HG03378 (cell line): ENCODE measurements at regions not wholly inside any gene's neighbourhood (a gene's known extent, or its start where the extent isn't known, plus 50 kb on each side); places are given as distances from the start of the nearest gene placed in this dataset.

Source experiments
- ATAC-seq: cut with Tn5 transposase; IDR thresholded peaks from one replicate; pipeline ENCODE4 v1.9.1; 2021; ENCODE audit warnings: mild to moderate bottlenecking, moderate library complexity; ENCODE audit not compliant: unreplicated experiment

- no peak for ATAC-seq
Measured at GRCh38 chr2:128876986-128877983, 558.6 kb upstream of the HS6ST1 start.

GRCh38 chr2:128879161-128879560, 560.5 kb upstream of the HS6ST1 start:
- no peak for ATAC-seq

GRCh38 chr2:128894896-128895295, 576.2 kb upstream of the HS6ST1 start:
- no peak for ATAC-seq

GRCh38 chr2:128901572-128902391, 583.1 kb upstream of the HS6ST1 start:
- no peak for ATAC-seq

GRCh38 chr2:128903637-128904036, 585.0 kb upstream of the HS6ST1 start:
- no peak for ATAC-seq

GRCh38 chr2:128911276-128911675, 592.6 kb upstream of the HS6ST1 start:
- no peak for ATAC-seq

- ATAC-seq: no peak
Measured at GRCh38 chr2:128914320-128914719, 595.7 kb upstream of the HS6ST1 start.

GRCh38 chr2:128921751-128922150, 603.1 kb upstream of the HS6ST1 start:
- ATAC-seq: no peak

- no peak for ATAC-seq
Measured at GRCh38 chr2:128922154-128922553, 603.5 kb upstream of the HS6ST1 start.

- ATAC-seq: no peak
Measured at GRCh38 chr2:128925631-128926030, 607.0 kb upstream of the HS6ST1 start.

- ATAC-seq: no peak
Measured at GRCh38 chr2:128930101-128930500, 611.4 kb upstream of the HS6ST1 start.

GRCh38 chr2:128940378-128940777, 621.7 kb upstream of the HS6ST1 start:
- no peak for ATAC-seq

- ATAC-seq: no peak
Measured at GRCh38 chr2:128941751-128942150, 623.1 kb upstream of the HS6ST1 start.

GRCh38 chr2:128949360-128949759, 630.7 kb upstream of the HS6ST1 start:
- ATAC-seq: no peak

GRCh38 chr2:128950758-128951157, 632.1 kb upstream of the HS6ST1 start:
- ATAC-seq: no peak

- no peak for ATAC-seq
Measured at GRCh38 chr2:128958241-128958640, 639.6 kb upstream of the HS6ST1 start.

GRCh38 chr2:128967646-128968045, 649.0 kb upstream of the HS6ST1 start:
- no peak for ATAC-seq

GRCh38 chr2:128969374-128969773, 650.7 kb upstream of the HS6ST1 start:
- no peak for ATAC-seq

- ATAC-seq: no peak
Measured at GRCh38 chr2:128970332-128971116, 651.9 kb upstream of the HS6ST1 start.

GRCh38 chr2:128973566-128973965, 654.9 kb upstream of the HS6ST1 start:
- no peak for ATAC-seq

GRCh38 chr2:128978212-128978611, 659.5 kb upstream of the HS6ST1 start:
- no peak for ATAC-seq
